T-helper 9 cell (primary cell): ENCODE measurements at regions not wholly inside any gene's neighbourhood (a gene's known extent, or its start where the extent isn't known, plus 50 kb on each side); places are given as distances from the start of the nearest gene placed in this dataset.
A peak's percentile ranks its signal among the peaks of the same experiment; 100 is the strongest.
"Not testable (repeated sequence)": the region's sequence is repeated elsewhere in the genome, so short reads cannot be mapped to it uniquely, and the experiment has no call there.

Experiments used
- DNase-seq: peaks from one replicate; pipeline ENCODE4 v3.0.0-alpha.2; 2020

DNA sequence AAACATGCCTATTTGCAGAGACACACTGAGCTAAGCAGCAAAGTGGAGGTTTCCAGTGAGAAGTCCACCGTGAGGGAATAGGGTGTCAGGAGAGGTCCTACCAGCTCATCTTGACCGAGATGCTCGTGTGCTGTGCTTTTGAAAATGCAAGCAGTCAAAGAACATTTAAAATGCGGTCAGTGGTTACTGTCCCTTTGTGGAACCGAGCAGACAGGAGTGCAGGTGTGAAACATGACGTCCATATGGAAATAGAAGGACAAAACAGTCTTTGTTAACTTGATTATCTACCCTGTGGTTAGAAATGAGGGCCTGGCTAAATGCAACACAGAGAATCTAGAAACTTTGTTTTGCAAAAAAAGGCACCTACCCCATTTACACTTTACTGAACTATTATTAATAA, 473.3 kb downstream of the SPATA31A6 start:
- not testable (repeated sequence) for DNase-seq

DNA sequence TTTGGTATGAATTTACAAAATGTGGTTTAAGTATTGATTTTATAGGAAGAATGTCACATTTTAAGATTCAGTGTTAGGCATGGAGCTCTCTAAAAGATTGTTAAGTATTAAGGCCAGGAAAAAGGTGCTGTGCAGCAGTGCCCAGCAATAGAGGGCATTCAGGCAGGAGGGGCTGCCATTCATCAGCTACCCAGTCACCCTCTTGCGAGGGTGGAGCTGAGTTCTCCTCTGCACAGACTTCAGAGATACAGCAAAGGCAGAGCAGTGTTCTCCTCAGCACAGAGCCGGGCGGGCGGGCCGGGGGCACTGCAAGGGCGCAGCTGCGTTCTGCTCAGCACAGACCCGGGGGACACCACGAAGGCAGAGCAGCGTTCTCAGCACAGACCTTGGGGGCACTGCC, 474.0 kb downstream of the SPATA31A6 start:
- DNase-seq, result not testable (repeated sequence)

DNA sequence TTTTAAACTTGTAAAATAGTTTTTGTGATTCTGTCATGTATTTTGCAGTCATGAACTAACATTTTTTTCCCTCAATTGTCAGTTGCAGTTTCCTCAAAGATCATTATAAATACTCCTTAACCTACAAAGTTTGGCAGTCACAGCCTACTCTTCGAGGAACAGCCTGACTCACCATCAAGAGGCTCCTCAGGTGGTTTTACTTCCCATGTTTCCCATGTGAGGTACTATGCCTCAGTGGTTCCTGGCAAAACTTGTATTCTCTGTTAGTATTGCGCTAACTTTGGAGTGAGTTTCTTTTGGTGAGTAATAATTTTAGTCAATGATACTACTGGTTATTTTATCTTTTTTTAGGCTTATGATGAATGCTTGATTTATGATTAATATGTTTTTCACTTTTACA, 513.7 kb downstream of the SPATA31A6 start:
- DNase-seq, result not testable (repeated sequence)

DNA sequence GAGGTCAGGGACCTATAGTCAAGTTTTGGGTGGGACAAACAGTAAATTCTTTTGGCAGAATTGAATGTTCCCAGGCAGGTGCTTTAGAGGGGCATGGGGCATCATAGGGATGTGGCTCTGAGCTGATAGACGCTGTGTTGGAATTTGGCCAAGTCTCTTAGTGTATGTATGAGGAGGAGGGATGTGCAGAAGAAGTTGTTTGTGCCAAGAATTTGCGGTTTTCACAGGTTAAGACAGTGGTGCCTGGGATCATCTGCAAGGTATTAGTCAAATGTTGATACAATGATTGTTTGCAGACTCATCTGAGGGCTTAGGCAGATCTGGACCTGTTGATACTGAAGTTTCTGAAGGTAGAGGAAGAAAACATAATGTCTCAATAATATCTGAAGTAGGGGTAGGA, 519.4 kb downstream of the SPATA31A6 start:
- DNase-seq, result not testable (repeated sequence)

DNA sequence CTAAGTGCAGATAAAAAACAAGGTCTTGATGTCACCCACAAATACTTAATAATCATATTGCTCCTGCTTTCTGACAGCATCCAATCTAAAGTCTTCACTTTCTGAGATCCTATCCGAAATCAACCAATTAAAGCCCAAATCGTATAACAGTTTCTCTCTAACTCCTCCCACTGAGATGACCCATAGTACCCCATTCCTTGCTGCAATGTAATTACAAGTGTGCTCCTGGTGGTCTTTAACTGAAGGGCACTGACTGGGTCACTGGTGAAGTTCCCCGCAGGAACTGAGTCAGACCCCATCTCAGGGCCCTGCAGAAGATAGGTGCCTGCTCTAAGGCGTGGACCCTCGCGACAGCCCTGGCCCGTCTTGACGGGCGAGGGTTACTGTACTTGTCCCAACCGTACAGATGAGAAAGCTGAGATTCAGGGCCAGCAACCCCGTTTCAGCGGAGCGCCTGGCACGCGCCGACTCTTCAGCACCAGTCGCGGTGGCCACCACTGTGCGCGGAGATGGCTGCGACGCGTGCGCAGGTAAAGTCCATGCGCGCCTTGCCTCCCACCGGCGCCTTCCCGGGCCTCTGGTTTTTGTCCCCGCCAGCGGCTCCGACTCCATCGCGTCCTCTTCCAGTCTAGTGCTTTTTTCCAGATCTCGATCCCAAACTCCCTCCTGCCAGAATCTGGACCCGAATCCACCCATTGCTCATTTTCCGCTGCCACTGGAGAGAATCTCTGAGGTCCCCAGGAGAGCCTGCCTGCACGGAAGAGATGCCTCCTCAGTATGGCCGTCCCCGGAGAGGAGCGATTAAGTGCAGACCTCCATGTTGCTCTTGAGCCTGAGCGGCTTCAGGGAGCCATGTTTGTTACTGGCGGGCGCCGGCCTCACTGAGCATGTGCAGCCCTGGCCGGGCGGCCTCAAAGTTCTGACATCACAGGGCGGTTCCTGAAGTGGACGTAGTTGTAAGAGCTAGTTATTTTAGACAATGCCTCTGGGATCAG, 541.7 kb downstream of the SPATA31A6 start:
- not testable (repeated sequence) for DNase-seq

DNA sequence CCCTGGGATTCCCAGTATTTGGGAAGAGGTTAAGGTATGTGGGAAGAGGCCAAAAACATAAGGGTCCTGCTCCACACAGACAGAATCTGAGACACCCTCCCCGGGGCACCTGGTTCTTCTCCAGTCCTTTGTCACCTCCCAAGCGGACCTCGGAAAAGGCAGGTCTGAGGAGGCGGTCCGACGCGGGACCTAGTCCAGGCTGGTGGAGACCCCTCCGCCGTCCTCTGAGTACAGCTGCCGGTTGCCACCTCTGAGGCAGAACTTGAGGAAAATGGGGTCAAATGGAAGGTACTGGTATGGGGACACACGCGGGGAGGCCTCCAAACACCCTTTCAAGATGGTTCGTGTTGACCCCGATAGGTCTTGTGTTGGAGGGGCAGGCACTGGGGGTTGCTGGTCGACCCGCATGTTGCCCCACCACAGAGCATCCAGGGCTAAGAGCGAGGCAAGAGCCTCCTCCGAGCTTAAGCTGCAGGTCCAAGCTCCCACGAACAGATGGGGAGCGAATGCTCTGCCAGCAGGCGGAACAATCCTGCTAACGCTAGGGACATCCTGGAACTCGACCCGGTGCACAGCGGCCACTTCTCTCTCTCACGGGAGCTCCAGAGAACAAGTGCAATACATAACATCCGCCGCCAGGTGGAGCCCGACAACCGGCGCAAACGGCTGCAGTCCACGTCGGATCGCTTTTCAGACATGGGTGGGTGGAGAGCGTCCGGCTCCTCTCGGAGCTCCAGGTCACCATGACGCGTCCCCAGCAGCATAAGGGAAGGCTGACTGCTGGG, 559.8 kb downstream of the SPATA31A6 start:
- peak; percentile 48 for DNase-seq

DNA sequence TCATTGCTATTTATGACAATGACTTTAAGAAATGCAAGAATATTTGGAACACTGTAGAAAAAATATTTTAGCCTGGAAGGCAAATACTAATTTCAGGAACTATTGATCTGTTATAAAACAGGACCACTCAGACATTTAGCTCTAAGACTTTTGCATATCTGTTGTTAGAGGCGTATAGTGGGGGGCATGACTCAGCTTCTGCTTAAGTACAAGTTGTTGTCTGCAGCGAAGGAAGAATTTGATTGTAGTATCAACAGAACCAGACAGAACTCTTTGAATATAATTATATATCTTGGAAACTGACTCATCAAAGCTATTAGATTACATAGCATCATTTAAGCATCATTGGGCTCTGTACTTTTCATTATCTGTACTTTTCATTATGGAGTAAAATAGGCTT, 573.8 kb downstream of the SPATA31A6 start:
- not testable (repeated sequence) for DNase-seq

DNA sequence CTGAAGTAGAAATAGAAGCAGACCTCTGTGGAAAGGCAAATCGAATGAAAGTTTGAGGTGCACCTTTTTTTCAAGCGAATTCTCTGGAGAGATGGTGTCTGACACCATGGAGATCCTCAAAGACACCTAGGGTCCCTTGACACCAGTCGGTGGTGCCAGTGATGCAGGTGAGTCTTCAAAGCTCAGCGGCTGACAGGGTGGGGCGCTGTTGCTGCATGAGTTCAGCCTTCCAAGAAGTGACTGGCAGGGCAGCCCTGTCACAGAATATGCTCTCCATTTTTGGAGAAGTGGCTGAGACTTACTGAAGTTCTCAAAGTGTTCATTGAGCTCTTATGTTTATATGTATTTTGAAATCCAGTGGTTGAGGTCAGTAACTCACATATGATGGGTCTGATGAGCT, 575.9 kb downstream of the SPATA31A6 start:
- DNase-seq, result not testable (repeated sequence)

DNA sequence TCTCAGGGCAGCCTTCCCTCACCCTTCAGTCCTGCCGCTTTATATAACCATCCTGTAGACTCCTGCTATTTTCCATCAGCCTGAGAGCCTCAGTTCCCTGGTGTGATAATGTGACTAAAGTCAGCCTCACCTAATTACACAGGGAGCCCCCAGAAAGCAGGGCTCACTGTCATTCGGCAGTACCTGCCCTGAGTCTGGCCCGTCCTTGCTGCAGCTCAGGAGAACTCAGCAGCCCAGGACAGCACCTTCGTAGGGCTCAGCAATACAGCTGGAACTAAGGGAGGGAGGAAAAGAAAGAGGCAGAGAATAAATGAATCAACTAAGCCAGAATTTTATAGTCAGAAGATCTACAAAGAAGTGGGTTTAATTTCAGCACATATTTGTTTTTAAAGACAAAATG, 598.7 kb downstream of the SPATA31A6 start:
- not testable (repeated sequence) for DNase-seq

DNA sequence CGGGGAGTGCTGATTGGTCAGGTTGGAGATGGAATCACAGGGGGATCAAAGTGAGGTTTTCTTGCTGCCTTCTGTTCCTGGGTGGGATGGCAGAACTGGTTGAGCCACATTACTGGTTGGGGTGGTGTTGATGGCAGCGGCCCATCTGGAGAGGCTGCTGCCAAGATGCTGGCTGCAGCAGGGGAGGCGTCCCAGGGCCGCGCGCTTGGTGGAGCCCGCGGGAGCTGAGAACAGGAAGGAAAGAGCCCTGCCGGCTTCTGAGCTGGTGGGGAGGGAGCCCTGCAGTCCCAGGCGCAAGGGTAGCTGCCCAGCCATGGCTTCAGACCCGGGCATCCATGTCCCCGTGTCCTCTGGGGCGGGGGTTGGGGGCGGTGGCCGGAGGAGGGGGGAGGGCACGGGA, 609.3 kb downstream of the SPATA31A6 start:
- not testable (repeated sequence) for DNase-seq

DNA sequence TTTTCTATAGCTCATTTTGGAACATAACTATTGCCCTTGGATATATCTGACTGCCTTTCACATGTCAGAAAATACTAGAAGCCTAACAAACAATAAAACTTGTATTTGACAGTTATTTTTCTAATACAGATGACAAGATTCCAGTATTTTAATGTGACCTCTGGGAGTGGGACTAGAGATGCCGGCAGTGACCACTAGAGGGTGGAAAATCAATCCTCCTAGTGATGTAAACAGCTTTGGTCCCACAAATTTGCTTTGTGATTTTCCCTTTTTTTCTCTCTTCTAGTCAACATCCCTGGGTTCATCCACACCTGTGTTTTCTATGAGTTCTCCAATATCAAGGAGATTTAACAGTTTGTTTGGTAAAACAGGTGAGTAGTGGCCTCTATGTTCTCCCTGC, 615.1 kb downstream of the SPATA31A6 start:
- DNase-seq, result not testable (repeated sequence)

DNA sequence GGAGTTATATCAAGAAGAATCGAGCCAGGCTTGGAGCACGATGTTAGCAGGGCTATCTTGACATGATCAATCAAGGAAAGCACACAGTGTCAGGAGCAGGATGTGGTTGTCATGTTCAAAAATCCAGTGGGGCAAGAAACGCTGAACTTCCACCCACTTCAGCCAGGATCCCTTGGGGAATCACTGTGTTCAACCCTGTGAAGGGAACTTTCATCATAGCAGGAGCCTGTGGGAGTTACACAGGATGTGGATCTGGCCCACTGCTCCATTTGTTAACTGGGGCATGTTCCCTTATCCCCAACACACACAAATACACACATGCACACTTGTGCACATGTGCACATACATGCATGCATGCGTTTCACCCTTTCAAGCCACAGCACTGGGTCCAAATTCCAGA, 619.3 kb downstream of the SPATA31A6 start:
- not testable (repeated sequence) for DNase-seq

DNA sequence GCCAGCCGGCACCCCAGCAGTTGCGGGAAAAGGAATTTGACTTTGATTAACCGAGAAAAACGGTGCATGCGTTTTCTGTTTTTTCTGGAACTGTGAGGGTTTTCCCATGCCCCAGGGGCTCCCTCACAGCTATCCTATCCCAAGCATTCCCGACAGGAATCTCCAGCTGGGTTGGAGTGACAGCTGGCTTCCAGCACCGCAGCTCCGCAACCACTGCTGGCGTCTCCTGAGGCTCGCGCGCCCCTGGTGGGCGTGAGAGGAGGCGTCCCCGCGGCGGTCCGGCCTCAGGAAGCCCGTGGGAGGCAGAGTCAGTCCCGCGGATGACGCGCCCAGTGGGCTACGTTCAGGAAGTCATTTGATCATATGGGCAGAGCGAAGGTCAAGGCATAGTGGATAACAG, 623.2 kb downstream of the SPATA31A6 start:
- not testable (repeated sequence) for DNase-seq

DNA sequence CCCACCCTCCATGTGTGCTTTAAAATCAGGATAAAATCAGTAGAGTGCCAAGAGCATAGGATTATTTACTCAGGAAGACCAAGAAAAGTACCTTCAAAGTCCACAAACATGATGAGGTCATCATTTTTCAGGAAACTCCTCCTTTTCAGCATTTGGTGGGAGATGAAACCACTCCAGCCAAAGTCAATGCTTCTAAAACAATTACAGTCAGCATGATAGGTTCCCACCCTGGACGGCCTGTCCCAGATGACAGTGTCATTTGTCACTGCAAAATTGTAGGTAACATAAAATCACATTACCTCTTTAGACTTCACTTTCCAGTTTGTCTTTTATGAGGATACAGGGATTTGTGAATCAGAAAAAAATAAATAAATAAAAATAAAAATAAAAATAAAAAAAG, 638.0 kb downstream of the SPATA31A6 start:
- not testable (repeated sequence) for DNase-seq

DNA sequence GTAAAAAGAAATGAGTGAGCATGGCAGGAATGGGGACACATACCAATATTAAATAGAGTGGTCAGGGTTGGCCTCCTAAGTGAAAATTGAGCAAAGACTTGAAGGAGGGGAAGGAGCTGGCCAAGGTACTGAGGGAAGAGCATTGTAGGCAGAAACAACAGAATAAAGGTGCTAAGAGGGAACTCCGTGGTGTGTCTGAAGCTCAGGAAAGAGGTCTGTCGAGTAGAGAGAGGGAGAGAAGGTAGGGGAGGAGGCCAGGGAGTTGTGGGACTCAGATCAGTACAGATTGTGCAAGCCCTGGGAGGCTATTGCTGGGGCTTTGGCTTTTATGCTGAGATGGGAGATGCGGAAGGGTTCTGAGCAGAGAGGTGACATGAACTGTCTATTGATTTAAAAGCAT, 664.7 kb downstream of the SPATA31A6 start:
- not testable (repeated sequence) for DNase-seq

DNA sequence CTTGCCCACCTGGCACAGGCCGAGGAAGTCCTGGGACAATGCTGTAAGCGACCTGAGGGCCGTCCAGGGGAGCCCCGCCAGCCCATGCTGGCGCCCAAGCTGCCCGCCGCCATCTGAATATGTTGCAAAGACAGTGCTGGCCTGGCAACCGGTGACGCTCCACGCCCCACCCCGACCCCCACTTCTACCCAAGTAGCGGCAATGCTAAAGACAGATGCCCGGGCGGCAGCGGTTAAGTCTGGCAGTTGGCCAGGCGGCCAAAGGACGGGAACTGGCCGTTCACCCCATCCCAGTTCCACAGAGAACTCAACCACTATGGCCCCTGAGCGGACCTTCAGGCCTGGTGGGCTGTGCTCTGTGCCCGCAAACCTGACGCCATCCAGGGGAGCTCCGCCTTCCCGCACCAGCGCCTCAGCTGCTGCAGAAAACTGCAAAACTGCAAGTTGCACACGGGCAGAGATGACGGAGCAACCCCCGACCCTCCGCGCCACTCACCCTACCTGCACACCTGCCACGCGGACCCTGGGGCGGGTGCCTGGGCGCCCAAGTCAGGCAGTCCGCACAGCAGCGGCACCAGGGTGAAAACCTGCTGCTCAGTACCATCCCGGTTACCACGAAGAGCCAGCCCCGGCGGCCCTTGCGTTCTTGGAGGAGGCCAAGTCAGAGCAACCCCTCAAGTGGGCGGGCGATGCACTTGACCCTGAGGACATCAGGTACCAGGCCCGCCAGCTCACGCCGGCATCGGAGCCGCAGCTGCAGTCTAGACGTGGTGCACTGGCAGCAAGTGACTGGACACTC, 667.6 kb downstream of the SPATA31A6 start:
- DNase-seq, result not testable (repeated sequence)

DNA sequence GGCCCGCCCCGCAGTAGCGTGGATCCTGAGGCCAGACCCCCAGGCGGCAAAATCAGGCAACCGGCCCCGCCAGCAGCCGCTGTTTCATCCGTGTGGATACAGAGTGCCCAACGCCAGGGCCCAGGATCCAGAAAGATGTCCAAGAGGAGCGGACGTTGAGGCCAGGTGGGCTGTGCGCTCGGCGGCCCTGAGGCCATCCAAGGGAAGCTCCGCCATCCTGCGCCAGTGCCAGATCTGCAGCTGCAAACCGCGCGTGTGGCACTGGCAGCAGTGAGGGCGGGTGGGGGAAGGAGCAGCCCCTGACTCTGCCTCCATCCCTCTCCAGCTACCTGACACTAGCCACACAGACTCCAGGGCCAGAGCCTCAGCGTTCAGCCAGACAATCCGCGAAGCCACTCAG, 668.2 kb downstream of the SPATA31A6 start:
- DNase-seq, result not testable (repeated sequence)

DNA sequence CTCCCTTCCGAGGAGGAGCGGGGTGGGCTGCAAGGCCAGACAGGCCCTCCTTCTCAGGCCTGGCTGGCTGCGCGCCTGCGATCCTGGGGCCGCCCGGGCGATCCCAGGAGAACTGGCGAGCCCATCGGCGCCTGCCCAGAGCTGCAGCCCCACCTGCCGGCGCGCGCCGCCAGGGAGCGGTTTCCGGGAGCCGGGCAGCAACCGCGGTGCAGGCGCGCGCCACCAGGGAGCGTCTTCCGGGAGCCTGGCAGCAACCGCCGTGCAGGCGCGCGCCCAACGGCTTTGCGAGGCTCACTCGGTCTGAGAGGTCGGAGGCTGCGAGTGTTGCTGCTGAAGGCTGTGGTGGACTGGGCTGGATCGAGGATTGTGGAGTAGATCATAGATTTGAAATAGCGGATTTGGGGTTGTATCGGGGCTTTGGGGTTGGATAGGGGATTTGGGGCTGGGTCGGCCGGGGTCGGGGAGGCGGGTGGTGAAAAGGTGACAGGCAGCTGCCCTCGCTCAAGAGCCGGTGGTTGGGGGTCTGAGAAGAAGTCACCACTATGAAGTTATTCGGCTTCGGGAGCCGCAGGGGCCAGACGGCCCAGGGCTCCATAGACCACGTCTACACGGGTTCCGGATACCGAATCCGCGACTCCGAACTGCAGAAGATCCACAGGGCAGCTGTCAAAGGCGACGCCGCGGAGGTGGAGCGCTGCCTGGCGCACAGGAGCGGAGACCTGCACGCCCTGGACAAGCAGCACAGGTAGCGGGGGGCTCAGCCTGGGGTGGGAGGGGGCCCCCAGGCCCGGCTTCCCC, 668.9 kb downstream of the SPATA31A6 start:
- not testable (repeated sequence) for DNase-seq

DNA sequence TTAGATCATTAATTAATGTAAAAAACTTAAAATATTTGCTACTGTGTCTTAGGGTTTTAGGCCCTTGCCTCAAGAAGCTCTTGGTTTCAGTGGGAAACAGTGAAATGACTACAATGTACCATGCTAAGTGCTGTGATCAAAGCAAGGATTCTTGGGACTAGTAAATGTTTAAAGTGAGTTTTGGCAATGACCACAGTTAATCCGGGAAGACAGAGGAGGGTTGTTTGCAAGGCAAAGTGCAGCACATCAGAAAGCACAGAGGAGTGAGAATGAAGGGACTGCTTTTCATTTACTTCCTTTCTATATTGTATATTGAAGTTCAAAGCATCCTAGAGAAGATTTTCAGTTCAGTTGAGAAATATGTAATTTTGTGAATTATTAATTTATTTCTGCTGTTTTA, 676.7 kb downstream of the SPATA31A6 start:
- not testable (repeated sequence) for DNase-seq

DNA sequence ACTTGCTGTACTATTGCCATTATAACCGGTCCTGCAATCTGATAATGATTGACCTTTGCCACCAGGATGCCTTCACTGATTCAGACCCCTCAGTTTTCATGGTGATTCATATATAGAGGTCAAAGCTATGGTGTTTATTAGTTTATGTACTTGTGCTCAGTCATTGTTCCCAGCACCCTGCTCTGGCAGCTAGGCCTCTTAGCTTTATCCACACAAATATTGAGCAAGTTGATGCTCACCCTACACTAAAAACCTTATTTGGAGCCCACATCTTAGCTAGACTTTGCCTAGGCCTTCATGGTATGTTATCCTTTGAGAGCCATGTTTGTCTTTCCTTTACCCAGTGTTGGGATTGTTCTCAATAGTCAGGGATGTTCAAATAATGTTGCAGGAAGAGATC, 679.0 kb downstream of the SPATA31A6 start:
- not testable (repeated sequence) for DNase-seq
